ENCODE measurements at regions not wholly inside any gene's neighbourhood (a gene's known extent, or its start where the extent isn't known, plus 50 kb on each side); places are given as distances from the start of the nearest gene placed in this dataset.

DNA sequence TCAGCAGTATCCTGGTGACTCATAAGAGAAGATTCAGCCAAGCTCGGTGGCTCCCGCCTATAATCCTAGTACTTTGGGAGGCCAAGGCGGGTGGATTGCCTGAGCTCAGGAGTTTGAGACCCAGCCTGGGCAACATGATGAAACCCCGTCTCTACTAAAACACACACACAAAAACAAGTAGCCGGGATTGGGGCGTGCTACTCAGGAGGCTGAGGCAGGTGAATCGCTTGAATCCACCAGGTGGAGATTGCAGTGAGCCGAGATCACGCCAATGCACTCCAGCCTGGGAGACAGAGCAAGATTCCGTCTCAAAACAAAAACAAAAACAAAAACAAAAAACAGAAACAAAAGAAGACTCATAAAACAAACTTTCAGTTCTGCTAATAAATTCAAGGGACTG lies 551.1 kb upstream of the POT1 start:
- Histone ChIP-seq H3K4me2 (no peak overlapping the region), H4K20me1 (ENCODE audit: insufficient read depth, poor library complexity, severe bottlenecking) (no peaks in the 10 kb centered on the region), H3K4me1 (ENCODE audit: insufficient read depth) (no peaks in the 10 kb centered on the region), H3K9me2 (replicated peaks; ENCODE audit: insufficient read depth) (no peaks in the 10 kb centered on the region), H2AFZ (no peak overlapping the region), H3K27ac (no peak overlapping the region), H3K79me2 (no peaks in the 10 kb centered on the region), H3K27me3 (no peaks in the 10 kb centered on the region), H3K36me3 (replicated peaks; ENCODE audit: insufficient read depth, low read depth) (no peaks in the 10 kb centered on the region), H3K9me3 (ENCODE audit: low read depth) (no peaks in the 10 kb centered on the region), H3K4me3 (no peak overlapping the region)
- TF ChIP-seq EZH2phosphoT487 (IDR thresholded peaks at IDR 0.05; ENCODE audit: low read depth, severe bottlenecking, unreplicated experiment) (no peak), EZH2 (IDR thresholded peaks at IDR 0.05; ENCODE audit: borderline replicate concordance) (no peak)
- TF ChIP-seq, protein P1, sequence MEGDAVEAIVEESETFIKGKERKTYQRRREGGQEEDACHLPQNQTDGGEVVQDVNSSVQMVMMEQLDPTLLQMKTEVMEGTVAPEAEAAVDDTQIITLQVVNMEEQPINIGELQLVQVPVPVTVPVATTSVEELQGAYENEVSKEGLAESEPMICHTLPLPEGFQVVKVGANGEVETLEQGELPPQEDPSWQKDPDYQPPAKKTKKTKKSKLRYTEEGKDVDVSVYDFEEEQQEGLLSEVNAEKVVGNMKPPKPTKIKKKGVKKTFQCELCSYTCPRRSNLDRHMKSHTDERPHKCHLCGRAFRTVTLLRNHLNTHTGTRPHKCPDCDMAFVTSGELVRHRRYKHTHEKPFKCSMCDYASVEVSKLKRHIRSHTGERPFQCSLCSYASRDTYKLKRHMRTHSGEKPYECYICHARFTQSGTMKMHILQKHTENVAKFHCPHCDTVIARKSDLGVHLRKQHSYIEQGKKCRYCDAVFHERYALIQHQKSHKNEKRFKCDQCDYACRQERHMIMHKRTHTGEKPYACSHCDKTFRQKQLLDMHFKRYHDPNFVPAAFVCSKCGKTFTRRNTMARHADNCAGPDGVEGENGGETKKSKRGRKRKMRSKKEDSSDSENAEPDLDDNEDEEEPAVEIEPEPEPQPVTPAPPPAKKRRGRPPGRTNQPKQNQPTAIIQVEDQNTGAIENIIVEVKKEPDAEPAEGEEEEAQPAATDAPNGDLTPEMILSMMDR (IDR thresholded peaks at IDR 0.05; ENCODE audit: poor library complexity): no peak
- no peak for DNase-seq (ENCODE audit: low spot score)
- WGBS (ENCODE audit: low lambda C conversion rate, missing lambda C conversion rate): 88% methylated on average over 10 of the region's 10 CpGs

DNA sequence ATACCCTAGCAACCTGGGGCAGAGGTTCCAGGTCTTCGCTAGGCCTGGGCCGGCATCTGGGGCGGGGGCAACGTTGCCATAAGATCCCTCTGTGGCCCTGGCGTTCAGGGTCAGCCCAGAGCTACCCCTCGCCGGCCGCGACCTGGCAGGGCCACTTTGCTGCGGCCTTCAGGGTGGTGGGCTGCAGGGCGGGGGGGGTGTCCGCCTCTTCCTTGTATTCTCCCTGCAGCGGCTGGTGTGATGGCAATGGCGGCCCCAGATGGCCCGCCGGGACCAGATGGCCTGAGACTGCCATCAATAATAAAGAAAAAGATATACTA lies 539.2 kb upstream of the POT1 start:
- Histone ChIP-seq H3K4me2 (no peak overlapping the region), H3K9me2 (replicated peaks; ENCODE audit: insufficient read depth) (no peaks in the 10 kb centered on the region), H2AFZ (no peak overlapping the region), H3K36me3 (replicated peaks; ENCODE audit: insufficient read depth, low read depth) (no peaks in the 10 kb centered on the region), H4K20me1 (ENCODE audit: insufficient read depth, poor library complexity, severe bottlenecking) (no peaks in the 10 kb centered on the region), H3K4me3 (no peak overlapping the region), H3K79me2 (no peaks in the 10 kb centered on the region), H3K4me1 (ENCODE audit: insufficient read depth) (no peaks in the 10 kb centered on the region), H3K27ac (no peak overlapping the region), H3K27me3 (no peaks in the 10 kb centered on the region), H3K9me3 (ENCODE audit: low read depth) (no peaks in the 10 kb centered on the region)
- 92% methylated on average over 16 of the region's 16 CpGs for WGBS (ENCODE audit: low lambda C conversion rate, missing lambda C conversion rate)
- no peak for TF ChIP-seq EZH2phosphoT487 (IDR thresholded peaks at IDR 0.05; ENCODE audit: low read depth, severe bottlenecking, unreplicated experiment)
- no peak for TF ChIP-seq EZH2 (IDR thresholded peaks at IDR 0.05; ENCODE audit: borderline replicate concordance)
- TF ChIP-seq, protein P1 (IDR thresholded peaks at IDR 0.05; ENCODE audit: poor library complexity): no peak
- no peak for DNase-seq (ENCODE audit: low spot score)

DNA sequence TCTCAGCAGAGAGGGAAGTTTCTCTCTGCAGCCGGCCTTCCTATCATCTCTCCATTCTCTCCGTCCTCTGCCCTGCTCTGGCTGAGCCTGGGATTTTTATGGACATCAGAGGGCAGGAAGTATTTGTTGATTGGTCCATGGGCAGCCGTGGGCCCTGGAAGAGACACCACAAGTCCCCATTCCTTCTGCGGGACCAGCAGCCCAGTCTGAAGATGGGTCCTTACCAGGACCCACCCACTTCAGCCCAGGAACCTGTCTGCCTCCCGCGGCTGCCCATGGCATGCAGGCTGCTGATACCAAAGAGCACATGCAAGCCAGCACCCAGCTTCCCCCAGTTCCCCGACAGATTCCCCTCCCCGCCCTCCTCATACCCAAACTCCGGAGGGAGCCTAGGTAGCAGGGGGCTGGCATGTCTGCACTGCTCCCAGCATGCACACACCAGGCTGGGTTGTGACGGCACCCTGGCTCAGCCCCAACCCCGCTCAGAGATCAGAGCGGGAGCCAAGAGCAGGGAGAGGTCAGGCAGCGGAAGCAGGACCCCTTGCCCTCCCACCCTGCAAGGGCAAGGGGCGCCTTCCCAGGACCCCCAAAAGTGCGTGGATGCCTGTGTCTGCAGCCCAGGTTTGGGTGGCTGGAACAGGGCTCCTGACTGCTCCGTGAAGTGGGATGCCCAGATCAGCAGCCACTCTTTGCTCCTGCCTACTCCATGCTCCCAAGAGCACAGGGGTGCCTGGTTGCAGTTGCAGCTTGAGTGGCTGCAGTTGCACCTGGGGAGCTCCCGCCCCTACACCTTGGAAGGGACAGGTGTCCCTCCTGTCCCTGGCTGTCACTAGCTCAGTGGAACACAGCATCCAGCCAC lies 538.6 kb upstream of the POT1 start:
- Histone ChIP-seq H2AFZ (no peak overlapping the region), H3K9me3 (ENCODE audit: low read depth) (no peaks in the 10 kb centered on the region), H4K20me1 (ENCODE audit: insufficient read depth, poor library complexity, severe bottlenecking) (no peaks in the 10 kb centered on the region), H3K4me1 (ENCODE audit: insufficient read depth) (no peaks in the 10 kb centered on the region), H3K4me2 (no peak overlapping the region), H3K36me3 (replicated peaks; ENCODE audit: insufficient read depth, low read depth) (no peaks in the 10 kb centered on the region), H3K9me2 (replicated peaks; ENCODE audit: insufficient read depth) (no peaks in the 10 kb centered on the region), H3K79me2 (no peaks in the 10 kb centered on the region), H3K27me3 (no peaks in the 10 kb centered on the region), H3K27ac (no peak overlapping the region), H3K4me3 (no peak overlapping the region)
- TF ChIP-seq, protein P1 (IDR thresholded peaks at IDR 0.05; ENCODE audit: poor library complexity): no peak
- TF ChIP-seq EZH2 (IDR thresholded peaks at IDR 0.05; ENCODE audit: borderline replicate concordance) (no peak), EZH2phosphoT487 (IDR thresholded peaks at IDR 0.05; ENCODE audit: low read depth, severe bottlenecking, unreplicated experiment) (no peak)
- no peak for DNase-seq (ENCODE audit: low spot score)
- 88% methylated on average over 16 of the region's 17 CpGs for WGBS (ENCODE audit: low lambda C conversion rate, missing lambda C conversion rate)

Data from hepatocyte (in vitro differentiated cells).